K562 (cell line): ENCODE measurements at regions not wholly inside any gene's neighbourhood (a gene's known extent, or its start where the extent isn't known, plus 50 kb on each side); places are given as distances from the start of the nearest gene placed in this dataset.

Experiments
- BDP1 ChIP-seq: IDR thresholded peaks from 3 replicates; pipeline ENCODE4 v1.6.1; 2011; ENCODE audit not compliant: insufficient read length, insufficient read depth
- DPF2 ChIP-seq: fragments of 450-650 bp; IDR thresholded peaks from 2 replicates; pipeline ENCODE4 v1.6.1; 2016
- EZH2 ChIP-seq: IDR thresholded peaks from 2 replicates; pipeline ENCODE4 v1.6.1; 2012; ENCODE audit warnings: low read depth, mild to moderate bottlenecking, inconsistent platforms, low read length, borderline replicate concordance
- FOSL1 ChIP-seq: fragments of 200-800 bp; sonication (Bioruptor generic); conservative IDR thresholded peaks from 2 replicates; pipeline ENCODE4 v1.6.1; 2016; ENCODE audit warnings: missing genetic modification characterization, missing compliant biosample characterization
- FOXK2 ChIP-seq, 2 experiments: fragments of 450-650 bp; IDR thresholded peaks in 1 of 2; conservative IDR thresholded peaks in 1 of 2; 2 replicates each; pipeline ENCODE4 v1.6.1; 2016; ENCODE audit warnings: low read depth in 2 of 2, mild to moderate bottlenecking in 1 of 2
- GABPB2 ChIP-seq: fragments of 250-450 bp; sonication (Bioruptor Pico); conservative IDR thresholded peaks from 2 replicates; pipeline ENCODE4 v1.5.1; 2021; ENCODE audit warnings: mild to moderate bottlenecking
- GATA2 ChIP-seq: sonication (generic); formaldehyde crosslinking; IDR thresholded peaks from 2 replicates; pipeline ENCODE4 v1.4.0; 2020; ENCODE audit warnings: mild to moderate bottlenecking, missing genetic modification reagents
- HSF4 ChIP-seq: fragments of 250-450 bp; sonication (Bioruptor Pico); IDR thresholded peaks from 2 replicates; pipeline ENCODE4 v2.1.2; 2022; ENCODE audit warnings: mild to moderate bottlenecking, moderate library complexity, borderline replicate concordance
- MBD1 ChIP-seq: fragments of 250-450 bp; sonication (Bioruptor Pico); IDR thresholded peaks from 2 replicates; pipeline ENCODE4 v1.8.0; 2022; ENCODE audit warnings: inconsistent platforms
- MTA2 ChIP-seq: fragments of 450-650 bp; IDR thresholded peaks from 2 replicates; pipeline ENCODE4 v1.6.1; 2016; ENCODE audit warnings: low read depth
- MYC ChIP-seq, 2 experiments: fragments of 250-450 bp in 1 of 2; sonication (Bioruptor Pico) in 1 of 2; IDR thresholded peaks; 2 replicates each; pipeline versions ENCODE4 v1.5.1 to v1.6.1; 2012 to 2021; ENCODE audit warnings: low read depth in 2 of 2, borderline replicate concordance in 1 of 2, improper control_type of control experiment in 1 of 2, low read length in 1 of 2, mild to moderate bottlenecking in 1 of 2, moderate library complexity in 1 of 2
- NCOA4 ChIP-seq: fragments of 450-650 bp; IDR thresholded peaks from 2 replicates; pipeline ENCODE4 v1.6.1; 2018; ENCODE audit warnings: mild to moderate bottlenecking; ENCODE audit not compliant: partially characterized antibody
- PKNOX1 ChIP-seq: fragments of 450-650 bp; IDR thresholded peaks from 2 replicates; pipeline ENCODE4 v1.6.1; 2016
- SAFB ChIP-seq: fragments of 200-400 bp; formaldehyde crosslinking; IDR thresholded peaks from 2 replicates; pipeline ENCODE4 v1.6.1; 2017; ENCODE audit warnings: low read depth, low read length, borderline replicate concordance
- SMAD1 ChIP-seq: fragments of 150-350 bp; IDR thresholded peaks from 2 replicates; pipeline ENCODE4 v1.6.1; 2014; ENCODE audit warnings: low read length, low read depth; ENCODE audit not compliant: partially characterized antibody
- TAF7 ChIP-seq: fragments of 450-650 bp; IDR thresholded peaks from 2 replicates; pipeline ENCODE4 v1.6.1; 2016; ENCODE audit warnings: missing genetic modification characterization, missing compliant biosample characterization
- TRIM28 ChIP-seq: fragments of 450-650 bp; IDR thresholded peaks from 2 replicates; pipeline ENCODE4 v1.6.1; 2017
- ZBTB43 ChIP-seq: sonication (generic); formaldehyde crosslinking; IDR thresholded peaks from 2 replicates; pipeline ENCODE4 v1.8.0; 2023; ENCODE audit warnings: mild to moderate bottlenecking, missing genetic modification reagents
- ZKSCAN3 ChIP-seq: fragments of 250-450 bp; sonication (Bioruptor Pico); IDR thresholded peaks from 2 replicates; pipeline ENCODE4 v1.4.0; 2020
- ZNF592 ChIP-seq: fragments of 450-650 bp; IDR thresholded peaks from 2 replicates; pipeline ENCODE4 v1.6.1; 2017; ENCODE audit warnings: antibody characterized with exemption, mild to moderate bottlenecking
- ZNF77 ChIP-seq: fragments of 250-450 bp; sonication (Bioruptor Pico); IDR thresholded peaks from 2 replicates; pipeline ENCODE4 v1.5.0; 2020

GRCh38 chr10:111175787-111176186, 99.0 kb downstream of the ADRA2A start (continued):
- no peak for TF ChIP-seq SAFB
- TF ChIP-seq BDP1: no peak
- TF ChIP-seq EZH2: no peak
- TF ChIP-seq ZBTB43: no peak
- no peak for TF ChIP-seq SMAD1
- no peak for TF ChIP-seq TAF7 (tag)
- no peak for TF ChIP-seq PKNOX1
- peak; percentile 70; the same call in 1 of the 2 replicates for TF ChIP-seq DPF2
- no peak for TF ChIP-seq GABPB2 (CRISPR knock-in tag)
- no peak for TF ChIP-seq MBD1 (CRISPR knock-in tag)
- TF ChIP-seq FOXK2 (conservative IDR thresholded peaks at IDR 0.05 in 1 of 2, IDR thresholded peaks at IDR 0.05 in 1 of 2; ENCODE audit: low read depth in 2 of 2): no peak
- no peak for TF ChIP-seq TRIM28
- peak; percentile 48; the same call in 1 of the 2 replicates for TF ChIP-seq MYC (IDR thresholded peaks at IDR 0.05; ENCODE audit: low read depth, low read length)
- TF ChIP-seq MYC (CRISPR knock-in tag; IDR thresholded peaks at IDR 0.05; ENCODE audit: borderline replicate concordance, low read depth): no peak
- TF ChIP-seq NCOA4: no peak
- no peak for TF ChIP-seq ZKSCAN3
- peak; percentile 82 for TF ChIP-seq FOSL1 (tag)
- TF ChIP-seq ZNF592: no peak
- peak; percentile 69 for TF ChIP-seq GATA2 (CRISPR knock-in tag)
- peak; percentile 90 for TF ChIP-seq MTA2
- TF ChIP-seq ZNF77 (CRISPR knock-in tag): no peak
- TF ChIP-seq HSF4: no peak
